Smooth muscle cell (in vitro differentiated cells): ENCODE measurements at regions not wholly inside any gene's neighbourhood (a gene's known extent, or its start where the extent isn't known, plus 50 kb on each side); places are given as distances from the start of the nearest gene placed in this dataset.

Experiments
- DNase-seq: peaks from one replicate; lab custom pipeline; 2025; ENCODE audit not compliant: unreplicated experiment; lab: John Stamatoyannopoulos, UW
- H2AFZ ChIP-seq: fragments of 200-600 bp; sonication (generic); 2 replicates; pipeline ENCODE4 v1.6.0; 2016; ENCODE audit warnings: antibody characterized with exemption, low read depth, mild to moderate bottlenecking
- H3F3A ChIP-seq: fragments of 200-600 bp; sonication (generic); 2 replicates; pipeline ENCODE4 v1.6.0; 2017; ENCODE audit warnings: antibody characterized with exemption, low read depth
- H3K27ac ChIP-seq: fragments of 200-600 bp; sonication (generic); 2 replicates; pipeline ENCODE4 v1.5.1; 2016; ENCODE audit warnings: low read depth, mild to moderate bottlenecking
- H3K27me3 ChIP-seq: fragments of 200-600 bp; sonication (generic); 2 replicates; pipeline ENCODE4 v1.6.1; 2016; ENCODE audit warnings: low read depth, mild to moderate bottlenecking
- H3K36me3 ChIP-seq: fragments of 200-600 bp; sonication (generic); 2 replicates; pipeline ENCODE4 v1.5.1; 2016; ENCODE audit warnings: low read depth
- H3K4me1 ChIP-seq: fragments of 200-600 bp; sonication (generic); 2 replicates; pipeline ENCODE4 v1.5.1; 2016; ENCODE audit warnings: low read depth
- H3K4me2 ChIP-seq: fragments of 200-600 bp; sonication (generic); 2 replicates; pipeline ENCODE4 v1.6.0; 2016; ENCODE audit warnings: mild to moderate bottlenecking
- H3K4me3 ChIP-seq: fragments of 200-600 bp; sonication (generic); 2 replicates; pipeline ENCODE4 v1.5.1; 2016; ENCODE audit warnings: mild to moderate bottlenecking
- H3K79me2 ChIP-seq: fragments of 200-600 bp; sonication (generic); 2 replicates; pipeline ENCODE4 v1.6.0; 2016; ENCODE audit warnings: low read depth, mild to moderate bottlenecking
- H3K9ac ChIP-seq: fragments of 200-600 bp; sonication (generic); 2 replicates; pipeline ENCODE4 v1.6.0; 2016; ENCODE audit warnings: low read depth
- H3K9me3 ChIP-seq: fragments of 200-600 bp; sonication (generic); replicated peaks from 2 replicates; pipeline ENCODE4 v1.5.1; 2016; ENCODE audit warnings: low read depth
- H4K20me1 ChIP-seq: fragments of 200-600 bp; sonication (generic); 2 replicates; pipeline ENCODE4 v1.6.0; 2016; ENCODE audit warnings: low read depth
- WGBS: methylation state at CpG from one replicate; pipeline ENCODE4 v1.1.7; 2016; ENCODE audit warnings: low lambda C conversion rate; 5-methylcytosine and 5-hydroxymethylcytosine counted together
- TF ChIP-seq, protein P1 (sequence below): fragments of 200-600 bp; sonication (generic); IDR thresholded peaks from 2 replicates; pipeline ENCODE4 v1.5.1; 2017; ENCODE audit warnings: borderline replicate concordance, mild to moderate bottlenecking, antibody characterized with exemption; ENCODE audit not compliant: insufficient read depth, poor library complexity, severe bottlenecking

DNA sequence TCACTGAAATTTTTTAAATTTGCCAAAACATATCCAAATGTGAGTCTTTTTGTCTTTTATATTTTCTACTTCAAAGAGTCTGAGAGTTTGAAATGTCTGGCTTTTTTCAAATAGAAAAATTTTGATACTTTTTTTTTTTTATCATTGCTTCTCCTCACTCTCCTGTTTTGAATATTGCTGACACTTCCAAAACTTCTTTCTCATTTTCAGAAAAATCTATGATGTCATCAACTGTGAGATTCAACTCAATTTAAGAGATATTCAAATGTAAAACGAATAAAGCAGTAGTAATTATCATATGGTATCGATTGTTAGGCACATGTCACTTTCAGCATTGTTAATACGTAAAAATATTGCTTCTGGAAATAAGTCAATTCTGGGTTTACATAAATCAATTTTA, 505.8 kb upstream of the STEAP1 start:
- Histone ChIP-seq H3K4me3 (no peak overlapping the region), H2AFZ (no peak overlapping the region), H3K36me3 (no peaks in the 10 kb centered on the region), H4K20me1 (no peaks in the 10 kb centered on the region), H3K9me3 (no peaks in the 10 kb centered on the region), H3F3A (no peaks in the 10 kb centered on the region), H3K27ac (no peak overlapping the region), H3K4me2 (no peak overlapping the region), H3K4me1 (no peaks in the 10 kb centered on the region), H3K9ac (no peak overlapping the region), H3K79me2 (no peaks in the 10 kb centered on the region), H3K27me3 (no peaks in the 10 kb centered on the region)
- WGBS, result 93% methylated on average over 3 of the region's 3 CpGs
- DNase-seq, result no peak
- TF ChIP-seq, protein P1, sequence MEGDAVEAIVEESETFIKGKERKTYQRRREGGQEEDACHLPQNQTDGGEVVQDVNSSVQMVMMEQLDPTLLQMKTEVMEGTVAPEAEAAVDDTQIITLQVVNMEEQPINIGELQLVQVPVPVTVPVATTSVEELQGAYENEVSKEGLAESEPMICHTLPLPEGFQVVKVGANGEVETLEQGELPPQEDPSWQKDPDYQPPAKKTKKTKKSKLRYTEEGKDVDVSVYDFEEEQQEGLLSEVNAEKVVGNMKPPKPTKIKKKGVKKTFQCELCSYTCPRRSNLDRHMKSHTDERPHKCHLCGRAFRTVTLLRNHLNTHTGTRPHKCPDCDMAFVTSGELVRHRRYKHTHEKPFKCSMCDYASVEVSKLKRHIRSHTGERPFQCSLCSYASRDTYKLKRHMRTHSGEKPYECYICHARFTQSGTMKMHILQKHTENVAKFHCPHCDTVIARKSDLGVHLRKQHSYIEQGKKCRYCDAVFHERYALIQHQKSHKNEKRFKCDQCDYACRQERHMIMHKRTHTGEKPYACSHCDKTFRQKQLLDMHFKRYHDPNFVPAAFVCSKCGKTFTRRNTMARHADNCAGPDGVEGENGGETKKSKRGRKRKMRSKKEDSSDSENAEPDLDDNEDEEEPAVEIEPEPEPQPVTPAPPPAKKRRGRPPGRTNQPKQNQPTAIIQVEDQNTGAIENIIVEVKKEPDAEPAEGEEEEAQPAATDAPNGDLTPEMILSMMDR, result no peak

DNA sequence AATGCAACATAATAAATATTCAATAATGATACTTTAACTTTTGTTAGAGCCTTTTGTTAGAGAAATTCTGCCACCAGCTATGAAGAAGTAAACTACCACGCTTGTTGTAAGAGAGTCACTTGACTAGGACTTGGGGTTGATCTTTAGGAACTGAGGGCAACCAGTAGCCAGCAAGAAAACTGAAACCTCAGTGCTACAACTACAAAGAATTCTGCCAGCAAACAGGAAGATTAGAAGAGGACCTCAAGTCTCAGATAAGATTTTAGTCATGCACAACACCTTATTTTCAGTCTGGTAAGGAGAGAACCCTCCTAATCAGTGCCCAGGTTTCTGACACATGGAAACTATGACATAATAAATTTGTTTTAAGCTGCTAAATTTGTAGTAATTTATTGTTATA, 498.3 kb upstream of the STEAP1 start:
- Histone ChIP-seq H3K79me2 (no peaks in the 10 kb centered on the region), H3K27me3 (no peaks in the 10 kb centered on the region), H3K9ac (no peak overlapping the region), H3K9me3 (no peaks in the 10 kb centered on the region), H4K20me1 (no peaks in the 10 kb centered on the region), H3K27ac (no peak overlapping the region), H2AFZ (no peak overlapping the region), H3K36me3 (no peaks in the 10 kb centered on the region), H3K4me2 (no peak overlapping the region), H3F3A (no peaks in the 10 kb centered on the region), H3K4me3 (no peak overlapping the region), H3K4me1 (no peaks in the 10 kb centered on the region)
- no peak for DNase-seq
- TF ChIP-seq, protein P1, result no peak
- 95% methylated on average over 1 of the region's 1 CpG for WGBS

DNA sequence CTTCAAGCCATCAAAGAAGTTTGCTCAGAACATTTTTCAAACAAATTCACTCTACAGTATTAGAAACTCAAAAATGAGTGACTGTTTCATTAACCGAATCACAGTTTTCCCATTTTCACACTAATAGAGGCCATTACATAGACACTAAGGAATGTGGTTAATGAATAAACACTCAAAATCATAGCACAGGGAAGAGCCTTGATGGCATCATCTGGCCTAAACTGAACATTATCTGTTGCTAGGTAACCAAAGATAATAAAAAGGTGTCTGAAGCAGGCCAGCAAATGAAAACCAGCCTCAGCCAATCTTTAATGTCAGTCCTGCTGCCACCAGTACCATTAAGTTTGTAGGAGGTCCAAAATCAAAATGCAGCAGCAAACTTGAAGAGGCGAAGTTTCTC, 492.4 kb upstream of the STEAP1 start:
- Histone ChIP-seq H3K36me3 (no peaks in the 10 kb centered on the region), H3K79me2 (no peaks in the 10 kb centered on the region), H4K20me1 (no peaks in the 10 kb centered on the region), H3K4me1 (no peaks in the 10 kb centered on the region), H3K9ac (no peak overlapping the region), H3F3A (no peaks in the 10 kb centered on the region), H3K9me3 (no peaks in the 10 kb centered on the region), H3K27ac (no peak overlapping the region), H3K4me2 (no peak overlapping the region), H2AFZ (no peak overlapping the region), H3K27me3 (no peaks in the 10 kb centered on the region), H3K4me3 (no peak overlapping the region)
- TF ChIP-seq, protein P1, result no peak
- WGBS, result 88% methylated on average over 2 of the region's 2 CpGs
- DNase-seq, result no peak

DNA sequence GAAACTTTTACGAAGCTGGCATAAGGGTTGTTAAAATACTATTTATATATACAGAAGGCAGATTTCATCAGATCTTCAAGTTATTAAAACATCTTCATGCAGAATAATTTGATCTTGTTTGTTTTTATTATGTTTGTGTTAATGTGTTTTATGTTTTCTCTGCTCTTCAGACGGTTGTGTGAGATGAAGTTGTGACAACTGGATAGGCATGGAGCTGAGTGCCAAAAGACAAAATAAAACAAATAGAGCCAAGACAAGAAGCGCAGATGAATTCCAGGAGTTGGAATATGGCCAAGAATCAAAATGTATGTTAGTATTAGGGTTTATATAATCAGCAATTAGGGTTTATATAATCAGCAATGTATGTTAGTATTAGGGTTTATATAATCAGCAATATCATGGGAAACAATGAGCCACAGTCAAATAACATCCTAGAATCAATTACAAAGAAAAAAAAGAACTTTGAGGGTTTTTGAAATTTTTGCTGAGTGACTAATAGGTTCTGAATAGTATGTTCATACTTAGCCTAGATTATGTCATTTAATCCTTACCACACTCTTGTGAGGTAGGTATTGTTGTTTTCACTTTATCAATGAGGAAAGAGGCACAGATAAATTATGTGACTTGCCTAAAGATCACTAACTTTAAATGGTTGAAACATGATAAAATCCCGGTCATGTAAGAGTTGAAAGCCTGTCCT, 488.0 kb upstream of the STEAP1 start:
- Histone ChIP-seq H2AFZ (no peak overlapping the region), H3K9ac (no peak overlapping the region), H4K20me1 (no peaks in the 10 kb centered on the region), H3K9me3 (no peaks in the 10 kb centered on the region), H3K36me3 (no peaks in the 10 kb centered on the region), H3K27ac (no peak overlapping the region), H3K4me3 (no peak overlapping the region), H3K4me1 (no peaks in the 10 kb centered on the region), H3K79me2 (no peaks in the 10 kb centered on the region), H3K4me2 (no peak overlapping the region), H3K27me3 (no peaks in the 10 kb centered on the region), H3F3A (no peaks in the 10 kb centered on the region)
- TF ChIP-seq, protein P1, result no peak
- 92% methylated on average over 4 of the region's 4 CpGs for WGBS
- no peak for DNase-seq
